Activated gamma-delta T cell treated with anti-CD3 and anti-CD28 coated beads, Interleukin-2, amount 50 U/mL, for 16 hours (primary cell): ENCODE measurements at regions not wholly inside any gene's neighbourhood (a gene's known extent, or its start where the extent isn't known, plus 50 kb on each side); places are given as distances from the start of the nearest gene placed in this dataset.
"Not testable (repeated sequence)": the region's sequence is repeated elsewhere in the genome, so short reads cannot be mapped to it uniquely, and the experiment has no call there.

ENCODE experiments used
- DNase-seq: peaks from one replicate; pipeline ENCODE4 v3.0.0-alpha.2; 2020; ENCODE audit warnings: low read depth

DNA sequence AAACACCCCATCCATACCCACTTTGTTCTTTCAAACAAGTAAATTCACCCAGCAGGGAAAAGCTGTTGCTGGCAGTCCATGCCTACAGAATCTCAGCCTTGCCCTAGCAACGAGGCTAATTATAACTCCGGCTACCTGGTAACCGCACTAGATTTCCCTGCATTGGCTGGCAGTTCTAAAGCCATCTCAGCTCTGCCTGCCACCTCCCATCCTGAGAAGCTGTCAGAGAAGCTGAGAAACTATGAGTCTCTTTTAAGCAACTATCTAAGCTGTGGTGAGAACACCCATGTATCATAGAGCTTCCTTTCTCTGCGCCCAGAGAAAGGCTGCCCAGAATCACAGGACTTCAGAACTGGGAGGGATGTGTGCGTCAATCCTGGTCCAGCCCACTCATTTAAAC is 126.5 kb upstream of the NBPF9 start:
- not testable (repeated sequence) for DNase-seq

DNA sequence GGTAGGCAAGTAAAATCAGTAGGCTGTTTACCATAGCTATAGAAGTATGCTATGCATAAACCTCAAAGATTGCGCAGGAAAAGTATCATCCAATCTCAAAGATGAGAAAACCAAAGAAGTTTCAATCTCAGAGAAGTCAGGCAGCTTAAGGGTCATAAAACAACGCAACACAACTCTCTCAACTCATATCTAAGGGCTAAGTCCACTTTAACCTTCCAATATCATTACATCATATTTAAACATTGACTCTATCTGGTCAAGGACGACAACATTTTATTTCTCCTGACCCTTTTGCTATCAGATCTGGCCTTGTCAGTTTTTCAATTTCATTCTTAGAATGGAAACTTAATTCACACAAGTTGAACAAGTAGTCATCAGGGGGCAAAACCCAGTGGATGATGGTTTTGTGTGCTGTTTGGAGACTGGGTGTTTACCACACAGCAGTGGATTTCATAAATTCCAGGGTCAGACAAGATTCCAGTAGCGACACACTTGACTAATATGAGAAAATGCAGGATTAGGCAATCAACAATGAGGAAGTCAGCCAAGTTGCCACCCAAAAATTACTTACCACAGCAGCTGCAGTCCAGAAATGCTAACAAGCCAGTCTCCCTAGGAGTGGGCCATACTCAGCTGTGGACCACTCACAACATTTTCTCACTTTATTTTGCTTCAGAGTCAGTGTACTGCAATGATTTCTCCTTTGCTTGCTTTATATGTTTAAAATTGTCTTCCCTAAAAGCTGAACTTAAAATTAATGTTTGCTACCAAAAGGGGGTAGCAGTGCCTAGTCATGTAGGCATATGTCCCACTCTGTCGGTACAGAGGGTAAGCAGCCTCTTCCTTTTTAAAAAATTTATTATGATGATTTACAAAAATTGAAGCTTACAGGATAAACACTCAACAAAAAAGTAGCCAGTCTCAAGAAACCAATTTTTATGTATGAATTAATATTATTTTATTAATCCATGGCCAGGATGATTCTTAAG is 131.9 kb upstream of the NBPF9 start:
- not testable (repeated sequence) for DNase-seq

DNA sequence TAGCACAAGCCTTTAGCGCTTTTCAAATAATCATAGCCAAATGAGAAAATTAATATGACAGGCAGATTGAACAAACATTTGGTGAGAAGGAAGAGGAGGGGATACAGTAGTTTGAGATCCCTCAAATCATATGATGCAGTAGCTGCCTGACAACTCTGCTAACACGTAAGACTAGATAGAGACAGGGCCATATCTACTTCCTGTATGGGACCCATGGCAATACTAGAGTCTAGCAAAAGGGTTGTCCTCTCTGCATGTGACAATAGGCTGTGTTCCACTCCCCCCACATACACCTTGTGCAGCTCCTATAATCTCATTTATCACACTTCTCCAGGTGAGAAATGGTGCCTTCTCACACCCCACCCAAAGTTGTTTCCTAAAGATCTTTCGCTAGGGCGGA is 134.2 kb upstream of the NBPF9 start:
- not testable (repeated sequence) for DNase-seq

GRCh38 chr1:149239897-149240508 is 136.7 kb upstream of the NBPF9 start:
- DNase-seq = not testable (repeated sequence)

DNA sequence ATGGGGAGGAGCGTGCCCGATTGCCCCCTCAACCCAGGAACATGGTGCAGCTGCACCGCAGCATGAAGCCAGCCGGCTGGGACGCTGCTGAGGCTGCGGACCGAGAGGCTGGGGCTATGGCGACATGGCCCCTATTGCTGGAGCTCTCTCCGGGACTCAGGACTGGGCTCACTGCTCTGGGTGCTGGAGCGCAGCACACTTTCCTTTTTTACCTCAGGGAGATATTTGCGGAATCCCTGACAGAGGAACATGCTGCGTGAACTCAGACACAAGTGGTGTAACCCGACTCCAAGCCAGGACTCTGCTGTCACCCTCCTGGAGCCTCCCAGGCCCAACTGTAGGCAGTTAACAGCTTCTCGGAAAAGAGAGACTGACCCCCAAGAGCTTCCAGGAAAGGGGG is 137.2 kb upstream of the NBPF9 start:
- not testable (repeated sequence) for DNase-seq

- DNase-seq = not testable (repeated sequence)
Measured at GRCh38 chr1:149241272-149241671, 137.9 kb upstream of the NBPF9 start.

GRCh38 chr1:149243572-149243971 is 140.2 kb upstream of the NBPF9 start:
- DNase-seq = not testable (repeated sequence)

DNA sequence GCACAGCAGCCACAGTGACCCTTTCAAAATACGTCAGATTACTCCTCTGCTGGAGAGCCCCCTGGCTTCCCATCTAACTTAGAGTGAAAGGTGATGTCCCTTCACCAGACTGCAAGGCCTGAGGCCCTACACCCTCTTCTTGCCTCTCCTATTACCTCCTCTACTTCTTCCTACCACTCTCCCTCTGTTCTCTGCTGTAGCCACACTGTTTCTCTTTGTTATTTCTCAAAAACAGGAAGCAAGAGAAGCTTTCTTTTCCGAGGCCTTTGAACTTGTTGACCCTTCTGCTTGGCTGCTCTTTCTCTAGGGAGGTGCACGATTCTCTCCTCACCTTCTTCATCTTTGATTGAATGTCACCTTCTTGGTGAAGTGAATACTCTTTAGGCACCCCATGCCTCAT is 141.3 kb upstream of the NBPF9 start:
- not testable (repeated sequence) for DNase-seq

GRCh38 chr1:149246212-149246611 is 142.9 kb upstream of the NBPF9 start:
- not testable (repeated sequence) for DNase-seq

DNA sequence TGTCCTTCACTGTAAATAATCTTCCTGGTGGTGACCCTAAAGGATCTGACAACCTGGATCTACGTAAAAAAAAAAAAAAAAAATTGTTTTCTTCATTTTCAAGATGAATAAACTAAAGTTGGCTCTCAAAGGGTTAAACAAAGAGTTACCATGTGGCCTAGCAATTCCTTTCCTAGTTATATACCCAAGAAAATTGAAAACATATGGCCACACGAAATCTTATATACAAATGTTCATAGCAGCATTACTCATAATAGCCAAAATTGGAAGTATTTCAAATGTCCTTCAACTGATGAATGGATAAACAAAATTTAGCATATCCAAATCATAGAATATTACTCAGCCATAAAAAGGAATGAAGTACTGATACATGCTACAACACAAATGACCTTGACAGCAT is 145.3 kb upstream of the NBPF9 start:
- not testable (repeated sequence) for DNase-seq

- DNase-seq = not testable (repeated sequence)
Measured at GRCh38 chr1:149249850-149250467, 146.6 kb upstream of the NBPF9 start.

GRCh38 chr1:149254894-149255847 is 151.8 kb upstream of the NBPF9 start:
- not testable (repeated sequence) for DNase-seq

GRCh38 chr1:149260284-149260683 is 156.9 kb upstream of the NBPF9 start:
- not testable (repeated sequence) for DNase-seq

- DNase-seq = not testable (repeated sequence)
Measured at GRCh38 chr1:149260736-149261340, 157.5 kb upstream of the NBPF9 start.

DNA sequence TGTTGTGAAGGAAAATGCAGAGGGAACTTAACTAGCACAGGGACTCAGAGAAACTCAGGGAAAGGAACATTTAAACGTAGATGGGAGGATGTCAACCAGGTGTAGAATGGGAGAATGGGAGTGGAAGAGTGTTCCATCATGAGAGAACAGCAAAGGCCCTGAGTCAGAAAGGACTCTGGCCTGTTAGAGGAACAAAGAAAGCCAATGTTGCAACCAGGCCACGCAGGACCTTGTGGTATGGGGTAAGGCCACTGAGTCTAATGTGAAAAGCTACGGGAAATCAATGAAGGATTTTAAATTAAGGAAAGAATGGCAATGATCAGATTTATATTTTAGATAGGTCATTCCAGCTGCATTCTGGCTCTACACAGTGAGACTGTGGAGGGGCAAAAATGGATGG is 163.9 kb upstream of the NBPF9 start:
- not testable (repeated sequence) for DNase-seq

DNA sequence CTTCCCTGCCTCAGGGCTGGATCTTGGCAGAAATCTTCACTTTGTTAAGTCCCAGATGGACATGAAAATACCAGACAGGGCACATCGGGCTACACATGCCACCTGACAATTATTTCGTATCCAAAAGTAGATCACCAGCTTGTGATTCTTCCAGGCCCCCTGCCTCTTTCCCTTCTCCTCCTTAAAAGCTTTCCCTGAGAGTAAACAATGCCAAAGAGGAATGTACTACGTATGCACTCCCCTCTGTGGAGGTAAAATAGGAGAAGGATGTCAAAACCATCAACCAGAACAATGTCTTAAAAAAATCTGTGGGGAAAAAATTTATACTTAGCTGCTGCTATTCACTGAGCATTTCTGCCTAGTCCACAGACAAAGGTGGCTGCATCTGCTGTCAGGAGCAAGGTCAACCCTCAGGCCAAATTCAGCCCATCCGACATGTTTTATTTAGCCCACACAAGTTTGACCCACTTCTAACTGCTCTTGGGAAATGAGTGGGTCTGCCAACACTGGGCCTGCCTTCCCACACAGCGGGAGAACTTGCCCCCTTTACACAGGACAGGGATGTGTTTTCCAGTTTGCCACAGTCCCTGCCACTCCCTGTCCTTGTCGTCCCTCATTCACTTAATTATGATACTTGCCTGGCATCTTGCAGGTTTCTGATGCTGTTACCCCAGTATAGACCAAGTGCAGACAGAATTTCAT is 165.8 kb upstream of the NBPF9 start:
- not testable (repeated sequence) for DNase-seq

DNA sequence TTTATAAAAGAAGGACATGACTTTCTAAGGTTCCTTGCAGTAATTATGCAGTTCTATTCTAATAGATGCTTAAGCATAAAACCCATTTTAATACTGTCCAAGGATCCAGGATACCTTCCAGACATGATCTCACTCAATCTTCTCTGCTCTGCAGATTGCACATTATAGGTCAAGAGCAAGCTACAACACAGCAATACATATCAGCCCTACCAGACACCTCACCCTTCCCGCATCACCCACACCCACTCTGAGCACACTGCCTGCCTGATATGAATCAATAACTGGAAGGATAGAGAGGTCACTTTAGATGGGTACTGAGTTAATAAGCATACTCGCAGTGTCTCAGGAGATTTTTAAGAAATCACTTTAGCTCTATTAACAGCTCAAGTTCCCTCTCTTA is 166.5 kb upstream of the NBPF9 start:
- not testable (repeated sequence) for DNase-seq

- DNase-seq = not testable (repeated sequence)
Measured at GRCh38 chr1:149274493-149274892, 171.1 kb upstream of the NBPF9 start.

DNA sequence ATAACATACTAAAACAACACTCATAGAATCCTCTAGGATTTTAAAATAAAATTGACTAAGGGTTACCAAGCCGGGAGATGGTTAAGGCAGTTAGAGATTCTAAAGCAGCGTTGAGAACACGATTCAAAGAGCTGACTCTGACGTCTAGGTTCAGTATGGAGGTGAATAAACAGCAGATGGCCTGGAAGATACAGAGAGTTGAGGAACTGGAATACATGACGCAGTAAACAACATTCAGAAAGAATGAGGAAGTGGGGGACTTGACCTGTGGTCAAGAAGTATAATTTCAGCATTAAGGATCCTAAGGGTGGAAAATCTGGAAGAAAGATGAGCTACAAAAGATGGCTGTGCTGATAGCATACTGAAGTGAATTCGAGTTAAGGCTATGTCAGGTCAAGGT is 172.5 kb upstream of the NBPF9 start:
- DNase-seq = not testable (repeated sequence)

- DNase-seq = not testable (repeated sequence)
Measured at GRCh38 chr1:149276496-149276895, 173.1 kb upstream of the NBPF9 start.
